Natural killer cell (primary cell): ENCODE measurements at regions not wholly inside any gene's neighbourhood (a gene's known extent, or its start where the extent isn't known, plus 50 kb on each side); places are given as distances from the start of the nearest gene placed in this dataset.

ENCODE experiments used
- ATAC-seq, 3 donors: fragments of 150-1000 bp in 2 of 3; fragments of 200-7000 bp in 1 of 3; cut with Tn5 transposase; 1 replicate in 1 of 3; 2 replicates in 2 of 3; pipeline ENCODE4 v1.10.0; 2021; ENCODE audit warnings: mild to moderate bottlenecking in 2 of 3, moderate library complexity in 2 of 3
- DNase-seq, 2 donors: peaks; one replicate each; pipeline versions ENCODE4 v3.0.0 to v3.0.0-alpha.2; 2013 to 2021; ENCODE audit warnings: mixed read lengths in 1 of 2
- H3K27ac ChIP-seq: one replicate; pipeline ENCODE4 v1.5.1; 2013; ENCODE audit warnings: mild to moderate bottlenecking, low read length
- H3K27me3 ChIP-seq: one replicate; pipeline ENCODE4 v1.6.1; 2013; ENCODE audit warnings: low read length; ENCODE audit not compliant: control insufficient read depth, insufficient read depth
- H3K36me3 ChIP-seq: one replicate; pipeline ENCODE4 v1.6.1; 2013; ENCODE audit warnings: low read length; ENCODE audit not compliant: control insufficient read depth, insufficient read depth
- H3K4me1 ChIP-seq: one replicate; pipeline ENCODE4 v1.6.1; 2013; ENCODE audit warnings: low read length; ENCODE audit not compliant: control insufficient read depth, insufficient read depth
- H3K4me3 ChIP-seq: one replicate; pipeline ENCODE4 v1.5.1; 2013; ENCODE audit warnings: low read length
- H3K9me3 ChIP-seq: one replicate; pipeline ENCODE4 v1.6.1; 2013; ENCODE audit warnings: low read length; ENCODE audit not compliant: control insufficient read depth, insufficient read depth
- H3K27ac Mint-ChIP-seq, 2 donors: one replicate each; pipeline ENCODE4 v1.8.0; 2022; ENCODE audit warnings: mild to moderate bottlenecking in 2 of 2, mixed read lengths in 2 of 2, moderate library complexity in 1 of 2
- H3K27me3 Mint-ChIP-seq, 2 donors: one replicate each; pipeline ENCODE4 v1.8.0; 2022; ENCODE audit warnings: low read depth in 2 of 2, mixed read lengths in 2 of 2
- H3K36me3 Mint-ChIP-seq: one replicate; pipeline ENCODE4 v1.8.0; 2022; ENCODE audit warnings: mixed read lengths
- H3K4me1 Mint-ChIP-seq, 2 donors: one replicate each; pipeline ENCODE4 v1.8.0; 2022; ENCODE audit warnings: mixed read lengths in 2 of 2
- H3K4me3 Mint-ChIP-seq: one replicate; pipeline ENCODE4 v1.8.0; 2022; ENCODE audit warnings: mild to moderate bottlenecking, moderate library complexity, mixed read lengths
- H3K9me3 Mint-ChIP-seq, 2 donors: one replicate each; pipeline ENCODE4 v1.8.0; 2022; ENCODE audit warnings: mixed read lengths in 2 of 2
- CTCF ChIP-seq: fragments of 200-600 bp; IDR thresholded peaks from one replicate; pipeline ENCODE4 v1.8.0; 2022; ENCODE audit warnings: antibody characterized with exemption
- WGBS: methylation state at CpG from one replicate; pipeline ENCODE4 v1.1.7; 2013; ENCODE audit warnings: missing lambda C conversion rate; ENCODE audit not compliant: insufficient coverage; 5-methylcytosine and 5-hydroxymethylcytosine counted together
- intact Hi-C: fragments of 100-400 bp; cut with micrococcal nuclease; formaldehyde crosslinking; loops from one replicate; pipeline ENCODE4 v1.14.2; 2022

- Mint-ChIP-seq H3K36me3 (no peaks in the 10 kb centered on the region), H3K27ac (no peak overlapping the region), H3K4me3 (no peak overlapping the region), H3K9me3 (peaks cover 0 to 3% of the 10 kb centered on the region in 2 donors), H3K27me3 (no peaks in the 10 kb centered on the region), H3K4me1 (no peaks in the 10 kb centered on the region)
- H3K4me3 ChIP-seq, result no peak overlapping the region
- TF ChIP-seq CTCF, result no peak
- ATAC-seq (no peak), DNase-seq (no peak)
- no CpG with 5 or more reads among the region's 1 CpG for WGBS
- no peaks in the 10 kb centered on the region for H3K36me3 ChIP-seq
- intact Hi-C loops, result no loop called here
- H3K27ac ChIP-seq, result no peak overlapping the region
- H3K9me3 ChIP-seq, result no peaks in the 10 kb centered on the region
- no peaks in the 10 kb centered on the region for H3K27me3 ChIP-seq
- no peaks in the 10 kb centered on the region for H3K4me1 ChIP-seq
These were observed 788.4 kb downstream of the EPHA4 start for GRCh38 chr2:220783671-220784070.

GRCh38 chr2:220785178-220785577, 786.9 kb downstream of the EPHA4 start:
- no peak for DNase-seq
- Histone ChIP-seq H3K4me3 (no peak overlapping the region), H3K27me3 (no peaks in the 10 kb centered on the region), H3K27ac (no peak overlapping the region), H3K4me1 (no peaks in the 10 kb centered on the region), H3K36me3 (no peaks in the 10 kb centered on the region), H3K9me3 (no peaks in the 10 kb centered on the region)
- Mint-ChIP-seq H3K36me3 (no peaks in the 10 kb centered on the region), H3K4me3 (no peak overlapping the region), H3K4me1 (no peaks in the 10 kb centered on the region), H3K9me3 (peaks cover 3 to 5% of the 10 kb centered on the region in 2 donors), H3K27ac (no peak overlapping the region), H3K27me3 (no peaks in the 10 kb centered on the region)
- WGBS, result 90% methylated on average over 3 of the region's 4 CpGs
- TF ChIP-seq CTCF, result no peak
- no peak for ATAC-seq
- intact Hi-C loops, result no loop called here

GRCh38 chr2:220786216-220786615, 785.9 kb downstream of the EPHA4 start:
- H3K4me1 Mint-ChIP-seq, result no peaks in the 10 kb centered on the region
- WGBS, result 77% methylated on average over 5 of the region's 5 CpGs

More at GRCh38 chr2:220786216-220786615, 785.9 kb downstream of the EPHA4 start:
- peaks cover 3 to 6% of the 10 kb centered on the region in 2 donors for H3K9me3 Mint-ChIP-seq
- Histone ChIP-seq H3K4me3 (no peak overlapping the region), H3K27me3 (no peaks in the 10 kb centered on the region), H3K9me3 (no peaks in the 10 kb centered on the region), H3K4me1 (no peaks in the 10 kb centered on the region), H3K27ac (no peak overlapping the region), H3K36me3 (no peaks in the 10 kb centered on the region)
- no peak overlapping the region for H3K27ac Mint-ChIP-seq
- DNase-seq (no peak), ATAC-seq (no peak)
- intact Hi-C loops, result no loop called here
- no peaks in the 10 kb centered on the region for H3K27me3 Mint-ChIP-seq
- no peak overlapping the region for H3K4me3 Mint-ChIP-seq
- no peak for TF ChIP-seq CTCF
- H3K36me3 Mint-ChIP-seq, result no peaks in the 10 kb centered on the region
